Activated CD4-positive, alpha-beta T cell treated with anti-CD3 and anti-CD28 coated beads, Interleukin-2, amount 10 ng/mL, durations not matched to agents 24 days and 14 days (primary cell): ENCODE measurements at regions not wholly inside any gene's neighbourhood (a gene's known extent, or its start where the extent isn't known, plus 50 kb on each side); places are given as distances from the start of the nearest gene placed in this dataset.
"Not testable (repeated sequence)": the region's sequence is repeated elsewhere in the genome, so short reads cannot be mapped to it uniquely, and the experiment has no call there.

Experiments used
- DNase-seq: peaks from one replicate; pipeline ENCODE4 v3.0.0; 2022
- H3K27ac Mint-ChIP-seq: one replicate; pipeline ENCODE4 v1.8.0; 2022; ENCODE audit warnings: mild to moderate bottlenecking, mixed read lengths
- H3K27me3 Mint-ChIP-seq: one replicate; pipeline ENCODE4 v1.8.0; 2022; ENCODE audit warnings: mixed read lengths
- H3K36me3 Mint-ChIP-seq: one replicate; pipeline ENCODE4 v1.8.0; 2022; ENCODE audit warnings: low read depth, mild to moderate bottlenecking, mixed read lengths
- H3K4me1 Mint-ChIP-seq: one replicate; pipeline ENCODE4 v1.8.0; 2021; ENCODE audit warnings: mixed read lengths
- H3K4me3 Mint-ChIP-seq: one replicate; pipeline ENCODE4 v1.8.0; 2022; ENCODE audit warnings: mild to moderate bottlenecking, moderate library complexity, mixed read lengths
- H3K9me3 Mint-ChIP-seq: one replicate; pipeline ENCODE4 v1.8.0; 2021; ENCODE audit warnings: mixed read lengths
- intact Hi-C: fragments of 100-400 bp; cut with micrococcal nuclease; formaldehyde crosslinking; loops from one replicate; pipeline ENCODE4 v1.15.1; 2023

DNA sequence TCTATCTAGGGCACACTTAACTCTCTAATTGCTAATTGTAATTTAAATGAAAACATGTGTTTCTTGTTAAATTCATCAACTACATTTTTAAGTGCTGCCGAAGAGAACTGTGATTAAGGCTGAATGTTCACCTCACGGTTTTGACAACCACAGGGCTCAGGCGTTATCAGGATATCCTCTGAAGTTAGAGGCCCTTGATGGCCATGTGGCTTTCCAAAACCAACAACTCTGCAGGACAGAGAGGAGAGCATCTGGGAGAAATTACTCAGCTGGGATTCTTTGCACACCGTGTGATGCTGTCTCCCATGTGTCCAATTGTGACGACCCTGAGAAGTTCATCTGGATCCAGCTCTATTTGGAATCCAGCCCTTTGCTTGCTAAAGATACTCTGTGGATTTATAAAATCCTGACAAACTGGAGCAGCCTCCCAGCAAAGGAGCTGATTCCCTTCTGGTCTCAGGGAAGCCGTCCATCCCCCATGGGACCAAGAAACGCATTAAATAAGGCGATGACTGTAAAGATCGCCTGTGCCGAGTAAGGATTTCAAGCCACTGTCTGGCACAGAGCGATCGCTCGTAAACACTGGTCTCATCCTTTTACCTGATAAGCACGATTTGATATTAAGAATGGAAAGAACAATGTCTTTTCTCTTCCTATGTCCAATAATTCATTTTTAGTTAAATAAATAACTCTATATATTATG is 401.1 kb downstream of the CD83 start:
- H3K36me3 Mint-ChIP-seq: no peaks in the 10 kb centered on the region
- peaks cover 2% of the 10 kb centered on the region for H3K4me1 Mint-ChIP-seq
- no peak overlapping the region for H3K4me3 Mint-ChIP-seq
- no peaks in the 10 kb centered on the region for H3K27me3 Mint-ChIP-seq
- H3K27ac Mint-ChIP-seq: no peak overlapping the region
- intact Hi-C loops: no loop called here
- DNase-seq: no peak
- peaks cover 12% of the 10 kb centered on the region for H3K9me3 Mint-ChIP-seq

DNA sequence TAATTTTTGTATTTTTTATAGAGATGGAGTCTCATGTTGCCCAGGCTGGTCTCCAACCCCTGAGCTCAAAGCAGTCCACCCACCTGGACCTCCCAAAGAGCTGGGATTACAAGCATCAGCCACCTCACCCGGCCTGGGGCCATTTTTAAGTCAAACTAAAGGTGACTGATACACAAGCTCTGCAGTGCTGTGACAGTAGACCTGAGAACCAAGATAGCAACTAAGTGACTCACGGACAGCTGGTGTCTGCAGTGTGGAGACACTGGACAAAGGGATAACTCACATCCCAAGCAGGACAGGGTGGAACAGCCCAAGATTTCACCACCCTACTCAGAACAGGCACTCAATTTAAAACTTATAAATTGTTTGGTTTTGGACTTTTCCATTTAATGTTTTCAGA is 402.5 kb downstream of the CD83 start:
- DNase-seq: no peak

DNA sequence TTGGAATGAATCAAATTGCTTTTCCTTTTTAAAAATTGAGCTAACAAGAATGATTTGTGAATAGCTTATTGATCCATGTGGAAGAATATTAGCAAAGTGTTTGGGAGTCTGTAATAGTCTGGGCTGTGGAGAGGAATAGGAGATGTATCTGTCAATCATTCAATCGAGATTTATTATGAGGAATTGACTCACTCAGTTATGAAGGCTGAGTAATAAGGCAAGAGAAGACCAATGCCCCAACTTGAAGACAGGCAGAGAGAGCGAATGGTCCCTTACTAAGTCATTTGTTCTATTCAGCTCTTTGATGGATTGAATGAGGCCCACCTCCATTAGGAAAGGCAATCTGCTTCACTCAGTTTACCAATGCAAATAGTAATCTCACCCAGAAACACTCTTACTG is 403.0 kb downstream of the CD83 start:
- peaks cover 12% of the 10 kb centered on the region for H3K9me3 Mint-ChIP-seq
- no peaks in the 10 kb centered on the region for H3K27me3 Mint-ChIP-seq
- intact Hi-C loops: no loop called here
- no peak for DNase-seq
- H3K27ac Mint-ChIP-seq: no peak overlapping the region
- no peaks in the 10 kb centered on the region for H3K36me3 Mint-ChIP-seq
- no peaks in the 10 kb centered on the region for H3K4me1 Mint-ChIP-seq
- no peak overlapping the region for H3K4me3 Mint-ChIP-seq

More for the DNA sequence above, 402.5 kb downstream of the CD83 start:
- Mint-ChIP-seq H3K4me3 (no peak overlapping the region), H3K36me3 (no peaks in the 10 kb centered on the region), H3K27me3 (no peaks in the 10 kb centered on the region), H3K4me1 (no peaks in the 10 kb centered on the region), H3K9me3 (peaks cover 12% of the 10 kb centered on the region), H3K27ac (no peak overlapping the region)
- intact Hi-C loops: no loop called here

DNA sequence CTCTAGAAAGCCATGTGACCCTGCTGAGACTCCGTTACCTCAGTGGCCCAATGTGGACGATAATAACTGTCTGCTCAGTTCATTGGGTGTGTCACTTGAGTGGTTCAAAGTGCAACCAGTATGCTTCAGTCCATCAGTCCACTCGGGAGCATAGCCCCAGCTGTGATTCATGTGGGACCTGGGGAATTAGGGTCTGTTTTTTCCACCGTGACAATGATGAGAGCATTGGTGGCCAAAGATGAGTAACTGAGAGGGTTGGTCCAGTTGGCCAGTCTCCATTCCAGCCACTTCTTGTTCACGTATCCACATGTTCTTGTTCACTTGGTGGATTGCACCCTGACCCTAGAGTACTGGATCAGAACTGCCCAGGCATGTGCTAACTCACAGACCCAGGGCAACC is 403.6 kb downstream of the CD83 start:
- intact Hi-C loops: no loop called here
- Mint-ChIP-seq H3K27ac (no peak overlapping the region), H3K4me1 (no peaks in the 10 kb centered on the region), H3K4me3 (no peak overlapping the region), H3K9me3 (peaks cover 12% of the 10 kb centered on the region), H3K36me3 (no peaks in the 10 kb centered on the region), H3K27me3 (no peaks in the 10 kb centered on the region)
- no peak for DNase-seq

DNA sequence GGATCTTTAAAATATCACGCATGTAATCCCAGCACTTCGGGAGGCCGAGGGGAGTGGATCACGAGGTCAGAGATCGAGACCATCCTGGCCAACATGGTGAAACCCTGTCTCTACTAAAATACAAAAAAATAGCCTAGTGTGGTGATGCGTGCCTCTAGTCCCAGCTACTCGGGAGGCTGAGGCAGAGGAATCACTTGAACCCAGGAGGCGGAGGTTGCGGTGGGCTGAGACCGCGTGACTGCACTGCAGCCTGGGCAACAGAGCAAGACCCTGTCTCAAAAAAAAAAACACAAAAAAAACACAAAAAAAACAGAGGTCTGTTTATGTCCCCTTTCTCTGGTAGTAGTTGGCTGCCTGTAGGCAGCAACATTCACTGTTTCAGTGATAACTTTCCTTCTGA is 404.3 kb downstream of the CD83 start:
- intact Hi-C loops, H3K36me3 Mint-ChIP-seq, H3K27me3 Mint-ChIP-seq, H3K4me1 Mint-ChIP-seq, DNase-seq, H3K27ac Mint-ChIP-seq, H3K4me3 Mint-ChIP-seq: not testable (repeated sequence)
- peaks cover 12% of the 10 kb centered on the region for H3K9me3 Mint-ChIP-seq

DNA sequence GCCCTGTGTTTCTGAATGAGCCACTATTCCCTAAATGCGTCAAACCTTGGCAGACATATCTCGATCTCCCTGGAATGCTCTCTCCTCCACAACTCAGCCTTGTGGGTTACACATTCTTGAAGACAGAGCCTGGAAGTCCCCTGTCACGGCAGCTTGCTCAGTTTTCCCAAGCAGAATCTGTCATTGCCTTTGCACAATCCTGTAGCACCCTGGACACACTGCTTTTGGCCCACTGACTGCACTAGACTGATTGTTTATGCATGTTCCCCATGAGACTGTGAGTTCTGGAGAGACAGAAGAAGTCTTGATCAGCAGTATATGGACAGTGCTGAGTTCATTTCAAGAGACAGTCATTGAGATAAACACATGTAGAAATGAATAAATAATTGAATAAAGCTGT is 406.7 kb downstream of the CD83 start:
- no peak overlapping the region for H3K27ac Mint-ChIP-seq
- DNase-seq: no peak
- no peaks in the 10 kb centered on the region for H3K4me1 Mint-ChIP-seq
- H3K27me3 Mint-ChIP-seq: no peaks in the 10 kb centered on the region
- H3K9me3 Mint-ChIP-seq: peaks cover 25% of the 10 kb centered on the region
- peaks cover 5% of the 10 kb centered on the region for H3K36me3 Mint-ChIP-seq
- H3K4me3 Mint-ChIP-seq: no peak overlapping the region
- intact Hi-C loops: no loop called here

DNA sequence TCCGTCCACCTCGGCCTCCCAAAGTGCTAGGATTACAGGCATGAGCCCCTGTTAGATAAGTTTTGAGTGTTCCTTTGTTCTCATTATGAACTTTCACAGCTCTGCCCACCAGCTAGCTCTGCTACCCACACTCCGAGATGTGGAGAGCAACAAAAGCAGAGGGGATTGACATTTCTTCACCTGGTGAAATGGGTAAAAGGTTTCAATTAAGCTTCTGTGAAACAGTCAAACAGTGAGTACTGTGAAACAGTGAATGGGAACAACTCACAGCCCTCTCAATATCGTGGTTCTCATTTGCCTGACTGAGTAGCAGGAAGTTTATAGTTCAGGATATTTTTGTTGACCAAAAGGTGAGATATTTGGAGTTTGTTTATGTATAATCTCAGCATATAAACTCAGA is 412.8 kb downstream of the CD83 start:
- Mint-ChIP-seq H3K27ac (no peak overlapping the region), H3K4me3 (no peak overlapping the region), H3K4me1 (no peaks in the 10 kb centered on the region), H3K36me3 (peaks cover 5% of the 10 kb centered on the region), H3K27me3 (peaks cover 2% of the 10 kb centered on the region), H3K9me3 (peaks cover 13% of the 10 kb centered on the region)
- no peak for DNase-seq
- intact Hi-C loops: no loop called here

DNA sequence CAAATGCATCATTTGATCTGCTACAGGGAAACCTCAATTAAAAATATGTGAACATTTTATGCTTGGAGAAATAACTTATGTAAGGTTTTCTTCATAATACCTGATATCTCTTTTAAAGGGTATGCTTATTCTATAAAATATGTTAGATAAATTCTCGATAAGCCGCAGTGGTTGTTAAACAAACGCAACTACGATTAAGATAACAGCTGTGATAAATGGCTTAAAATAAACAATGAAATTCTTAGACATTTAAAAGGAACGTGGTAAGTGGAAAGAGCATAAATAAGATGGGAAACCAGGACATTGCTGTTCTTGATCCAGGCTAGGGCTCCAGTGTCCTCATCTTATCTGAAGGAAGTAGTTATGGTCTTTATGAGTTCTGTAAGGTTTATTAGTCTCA is 415.9 kb downstream of the CD83 start:
- Mint-ChIP-seq H3K4me1 (no peaks in the 10 kb centered on the region), H3K27me3 (peaks cover 2% of the 10 kb centered on the region), H3K27ac (no peak overlapping the region), H3K4me3 (no peak overlapping the region), H3K36me3 (no peaks in the 10 kb centered on the region), H3K9me3 (peaks cover 13% of the 10 kb centered on the region)
- intact Hi-C loops: no loop called here
- no peak for DNase-seq

DNA sequence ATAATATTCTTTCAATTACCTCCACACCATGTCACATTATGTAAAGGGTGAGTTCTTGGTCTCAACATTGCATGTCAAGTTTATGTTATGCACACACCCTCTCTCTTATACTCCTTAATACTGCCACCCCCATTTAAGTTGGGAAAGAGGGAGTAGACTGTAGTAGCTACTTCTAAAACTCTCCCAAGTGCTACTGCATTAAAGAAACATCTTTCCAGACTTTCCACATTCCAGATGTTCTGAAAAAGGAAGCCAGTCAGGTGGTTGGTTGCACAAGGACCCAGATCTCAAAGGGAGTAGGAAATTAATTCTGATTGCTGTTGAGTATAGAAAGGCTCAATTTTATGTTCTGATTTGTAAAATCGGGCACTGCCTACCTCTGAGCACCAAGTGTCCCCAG is 419.5 kb downstream of the CD83 start:
- Mint-ChIP-seq H3K36me3 (no peaks in the 10 kb centered on the region), H3K4me3 (no peak overlapping the region), H3K9me3 (peaks cover 13% of the 10 kb centered on the region), H3K4me1 (peaks cover 12% of the 10 kb centered on the region), H3K27ac (no peak overlapping the region), H3K27me3 (peaks cover 2% of the 10 kb centered on the region)
- DNase-seq: no peak
- intact Hi-C loops: no loop called here

DNA sequence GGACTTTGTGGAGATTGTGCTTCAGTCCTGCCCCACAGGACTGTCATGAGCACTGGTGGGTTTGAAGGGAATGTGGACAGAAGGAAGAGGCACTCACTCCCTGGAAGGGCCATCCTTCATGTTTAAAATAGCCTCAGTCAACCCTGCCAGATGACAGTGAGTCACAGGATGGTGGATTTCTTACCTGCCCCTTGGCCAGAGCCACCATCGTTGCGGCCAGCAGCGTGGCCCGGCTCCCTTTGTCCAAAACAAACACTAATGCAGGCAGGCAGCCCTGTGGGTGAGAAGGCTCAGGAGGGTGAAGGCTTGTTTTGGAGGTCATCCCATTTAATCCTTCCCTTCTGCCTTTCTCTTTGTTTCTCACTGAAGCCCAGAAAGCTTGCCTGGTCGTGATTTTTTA is 422.7 kb downstream of the CD83 start:
- H3K36me3 Mint-ChIP-seq: no peaks in the 10 kb centered on the region
- intact Hi-C loops: loop anchor here (5.0 to 10.0 kb wide), 5 partner anchors 122 to 1085 kb away; partner anchors contain the start of gene JARID2
- H3K4me3 Mint-ChIP-seq: no peak overlapping the region
- DNase-seq: no peak
- H3K9me3 Mint-ChIP-seq: peaks cover 13% of the 10 kb centered on the region
- H3K27ac Mint-ChIP-seq: no peak overlapping the region
- H3K4me1 Mint-ChIP-seq: peaks cover 25% of the 10 kb centered on the region
- H3K27me3 Mint-ChIP-seq: no peaks in the 10 kb centered on the region

DNA sequence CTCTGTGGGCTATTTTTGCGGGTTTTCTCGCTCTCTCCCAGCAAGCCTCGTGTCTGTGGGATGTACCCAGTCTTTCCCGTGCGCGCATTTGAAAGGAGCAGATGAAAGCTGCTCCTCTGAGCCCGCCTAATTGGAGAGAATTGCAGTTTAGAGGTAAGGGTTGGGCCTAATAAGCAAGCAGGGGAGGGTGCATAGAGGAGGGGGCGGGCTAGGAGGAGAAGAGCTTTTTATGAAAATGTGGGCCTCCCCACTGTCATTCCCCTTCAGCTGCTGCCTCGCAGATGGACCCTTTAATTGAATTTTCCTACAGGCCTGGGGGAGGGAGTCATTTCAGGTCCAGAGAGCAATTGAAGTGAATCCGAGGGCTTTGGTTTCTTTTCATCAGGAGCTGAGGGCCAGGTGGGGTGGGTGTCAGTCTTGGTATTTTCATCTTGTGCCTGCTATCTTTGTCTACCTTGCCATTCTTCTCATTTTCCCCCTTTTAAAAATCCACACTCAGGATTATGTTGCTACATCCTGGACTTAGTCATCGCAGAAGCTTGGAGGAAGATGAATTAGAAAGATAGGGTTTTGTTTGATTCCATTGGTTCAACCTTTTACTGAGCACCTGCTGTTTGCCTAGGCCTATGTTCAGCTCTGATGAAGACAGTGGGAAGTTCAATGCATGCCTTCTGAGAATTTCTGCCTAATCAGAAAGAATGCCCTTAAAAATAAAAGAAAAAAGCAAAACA is 423.4 kb downstream of the CD83 start:
- Mint-ChIP-seq H3K27ac (peak overlapping the region; percentile 21), H3K4me1 (peaks cover 25% of the 10 kb centered on the region), H3K4me3 (no peak overlapping the region), H3K36me3 (no peaks in the 10 kb centered on the region), H3K27me3 (peaks cover under 1% of the 10 kb centered on the region), H3K9me3 (peaks cover 9% of the 10 kb centered on the region)
- intact Hi-C loops: loop anchor here (5.0 to 10.0 kb wide), 5 partner anchors 121 to 1084 kb away; partner anchors contain the start of gene JARID2
- DNase-seq: no peak

DNA sequence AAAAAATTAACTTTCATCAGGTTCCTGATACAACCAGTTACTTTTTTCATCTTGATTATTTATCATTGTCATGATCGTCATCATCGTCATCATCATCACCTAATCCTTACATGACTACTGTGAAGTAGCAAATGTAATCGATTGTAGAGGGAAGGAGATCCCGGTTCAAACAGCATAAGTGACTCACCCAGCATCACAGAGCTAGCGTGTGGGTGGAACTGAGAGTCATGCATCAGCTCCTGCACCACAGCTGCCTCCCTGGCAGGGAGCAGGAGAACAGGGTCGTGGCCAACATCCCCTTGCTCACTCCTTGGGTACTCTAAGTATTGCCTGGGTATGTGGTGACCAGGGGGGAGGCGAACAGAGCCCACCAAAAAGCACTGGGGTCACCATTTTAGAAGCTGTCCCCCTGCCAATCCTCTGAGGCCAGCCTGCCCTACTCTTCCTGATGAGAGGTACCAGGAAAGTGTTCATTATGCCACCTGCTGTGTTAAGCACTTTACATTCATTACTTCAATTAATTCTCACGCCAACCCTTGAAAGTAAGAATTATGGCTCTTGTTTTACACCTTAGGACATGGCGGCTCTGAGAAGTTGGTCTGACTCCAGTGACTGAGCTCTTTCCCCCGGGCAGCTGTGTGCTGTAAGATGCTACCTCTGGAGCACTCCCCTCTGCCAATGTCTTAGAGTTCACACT is 425.2 kb downstream of the CD83 start:
- Mint-ChIP-seq H3K9me3 (no peaks in the 10 kb centered on the region), H3K27me3 (peaks cover 2% of the 10 kb centered on the region), H3K4me1 (peaks cover 25% of the 10 kb centered on the region), H3K4me3 (peak overlapping the region; percentile 17), H3K27ac (peak overlapping the region; percentile 59), H3K36me3 (no peaks in the 10 kb centered on the region)
- intact Hi-C loops: loop anchor here (1.0 to 10.0 kb wide), 6 partner anchors 93 to 1082 kb away; partner anchors contain the start of gene JARID2
- peak; percentile 74 for DNase-seq

DNA sequence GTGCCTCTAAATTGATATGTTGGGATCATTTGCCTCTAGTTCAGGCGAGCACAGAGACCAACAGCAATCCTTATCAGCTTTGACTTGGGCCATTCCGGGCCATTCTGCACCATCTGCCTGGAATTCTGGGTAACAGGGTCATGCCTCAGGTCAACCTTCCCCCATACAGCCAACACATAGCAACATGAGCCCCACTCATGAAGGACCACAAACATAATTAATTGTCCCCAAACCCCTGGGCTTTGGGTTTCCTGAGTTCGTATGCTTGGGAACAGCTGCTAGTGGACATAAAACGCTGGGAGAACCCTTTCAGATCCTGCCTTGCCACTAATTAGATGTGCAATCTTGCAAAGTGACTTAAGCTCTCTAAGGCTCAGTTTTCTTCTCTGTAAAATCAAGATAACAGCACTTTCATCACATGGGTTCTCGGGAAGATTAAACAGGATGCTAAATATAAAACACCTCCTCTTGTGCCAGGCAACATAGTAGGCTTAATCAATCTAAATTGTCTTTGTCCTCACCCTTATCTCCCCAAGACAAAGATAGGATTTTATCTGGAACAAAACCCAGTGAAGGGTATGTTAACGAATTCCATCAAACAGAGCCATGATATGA is 426.5 kb downstream of the CD83 start:
- intact Hi-C loops: loop anchor here (5.0 to 10.0 kb wide), 5 partner anchors 118 to 1081 kb away; partner anchors contain the start of gene JARID2
- H3K9me3 Mint-ChIP-seq: no peaks in the 10 kb centered on the region
- H3K4me3 Mint-ChIP-seq: no peak overlapping the region
- no peak overlapping the region for H3K27ac Mint-ChIP-seq
- peaks cover 2% of the 10 kb centered on the region for H3K27me3 Mint-ChIP-seq
- no peaks in the 10 kb centered on the region for H3K36me3 Mint-ChIP-seq
- DNase-seq: no peak
- H3K4me1 Mint-ChIP-seq: peaks cover 25% of the 10 kb centered on the region
